Naive thymus-derived CD8-positive, alpha-beta T cell (primary cell): ENCODE measurements at regions not wholly inside any gene's neighbourhood (a gene's known extent, or its start where the extent isn't known, plus 50 kb on each side); places are given as distances from the start of the nearest gene placed in this dataset.

Experiments used
- ATAC-seq, 2 donors: fragments of 150-1000 bp; cut with Tn5 transposase in 1 of 2; sonication (Bioruptor Pico), chemical (Tn5 transposase) in 1 of 2; 1 replicate in 1 of 2; 2 replicates in 1 of 2; pipeline ENCODE4 v1.10.0; 2021; ENCODE audit warnings: mild to moderate bottlenecking in 2 of 2, moderate library complexity in 2 of 2
- POLR2A ChIA-PET: fragments of 350-600 bp; sonication (Branson Sonifier 250); formaldehyde crosslinking; loops from one replicate; lab custom pipeline; 2021; ENCODE audit warnings: antibody characterized with exemption; lab: Charles Lee
- DNase-seq, 10 donors: peaks; one replicate each; pipeline versions ENCODE4 v3.0.0 to v3.0.0-alpha.2; 2020 to 2022
- H3K27ac Mint-ChIP-seq, 10 donors: one replicate each; pipeline ENCODE4 v1.8.0; 2020 to 2022; ENCODE audit warnings: mild to moderate bottlenecking in 10 of 10, mixed read lengths in 10 of 10, moderate library complexity in 4 of 10, inconsistent platforms in 1 of 10
- H3K27me3 Mint-ChIP-seq, 5 donors: one replicate each; pipeline ENCODE4 v1.8.0; 2021 to 2022; ENCODE audit warnings: mixed read lengths in 5 of 5
- H3K36me3 Mint-ChIP-seq, 3 donors: one replicate each; pipeline ENCODE4 v1.8.0; 2020 to 2022; ENCODE audit warnings: mixed read lengths in 3 of 3, mild to moderate bottlenecking in 2 of 3, inconsistent platforms in 1 of 3
- H3K4me1 Mint-ChIP-seq, 4 donors: one replicate each; pipeline ENCODE4 v1.8.0; 2021 to 2022; ENCODE audit warnings: mixed read lengths in 4 of 4
- H3K4me3 Mint-ChIP-seq, 10 donors: one replicate each; pipeline ENCODE4 v1.8.0; 2020 to 2022; ENCODE audit warnings: mild to moderate bottlenecking in 10 of 10, mixed read lengths in 10 of 10, moderate library complexity in 6 of 10, inconsistent platforms in 1 of 10
- H3K9me3 Mint-ChIP-seq, 9 donors: one replicate each; pipeline ENCODE4 v1.8.0; 2020 to 2022; ENCODE audit warnings: mixed read lengths in 9 of 9, mild to moderate bottlenecking in 3 of 9, inconsistent platforms in 1 of 9, moderate library complexity in 1 of 9

DNA sequence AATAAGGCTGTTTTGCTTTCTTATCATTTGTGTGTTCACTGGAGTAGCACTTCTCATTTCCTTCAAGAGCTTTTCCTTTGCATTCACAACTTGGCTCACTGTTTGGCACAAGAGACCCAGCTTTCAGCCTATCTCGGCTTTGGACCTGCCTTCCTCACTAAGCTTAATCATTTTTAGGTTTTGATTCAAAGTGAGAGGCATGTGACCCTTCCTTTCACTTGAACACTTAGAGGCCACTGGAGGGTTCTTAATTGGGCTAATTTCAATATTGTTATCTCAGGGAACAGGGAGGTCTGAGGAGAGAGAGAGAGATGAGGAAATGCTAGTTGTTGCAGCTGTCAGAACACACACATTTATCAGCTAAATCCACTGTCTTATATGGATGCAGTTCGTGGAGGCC is 82.9 kb upstream of the SCAF8 start:
- H3K36me3 Mint-ChIP-seq = no peaks in the 10 kb centered on the region
- no peaks in the 10 kb centered on the region for H3K4me1 Mint-ChIP-seq
- no peaks in the 10 kb centered on the region for H3K9me3 Mint-ChIP-seq
- DNase-seq = no peak
- no peak overlapping the region for H3K27ac Mint-ChIP-seq
- POLR2A ChIA-PET = no interaction called here
- H3K4me3 Mint-ChIP-seq = no peak overlapping the region
- no peaks in the 10 kb centered on the region for H3K27me3 Mint-ChIP-seq
- ATAC-seq = no peak

DNA sequence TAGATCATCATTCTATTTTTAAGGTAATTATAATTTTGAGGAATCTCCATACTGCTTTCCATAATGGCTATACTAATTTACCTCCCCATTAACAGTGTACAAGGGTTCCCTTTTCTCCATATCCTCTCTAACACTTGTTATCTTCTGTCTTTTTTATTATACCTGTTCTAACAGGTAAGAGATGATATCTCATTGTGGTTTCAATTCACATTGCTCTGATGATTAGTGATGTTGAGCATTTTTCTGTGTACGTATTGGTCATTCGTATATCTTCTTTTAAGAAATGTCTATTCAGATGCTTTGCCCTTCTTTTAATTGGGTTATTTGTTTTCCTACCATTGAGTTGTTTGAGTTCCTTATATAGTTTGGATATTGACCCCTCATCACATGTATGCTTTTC is 81.6 kb upstream of the SCAF8 start:
- Mint-ChIP-seq H3K27me3 (no peaks in the 10 kb centered on the region), H3K4me1 (no peaks in the 10 kb centered on the region), H3K36me3 (no peaks in the 10 kb centered on the region), H3K27ac (no peak overlapping the region), H3K4me3 (no peak overlapping the region), H3K9me3 (no peaks in the 10 kb centered on the region)
- POLR2A ChIA-PET = no interaction called here
- DNase-seq = no peak
- no peak for ATAC-seq

DNA sequence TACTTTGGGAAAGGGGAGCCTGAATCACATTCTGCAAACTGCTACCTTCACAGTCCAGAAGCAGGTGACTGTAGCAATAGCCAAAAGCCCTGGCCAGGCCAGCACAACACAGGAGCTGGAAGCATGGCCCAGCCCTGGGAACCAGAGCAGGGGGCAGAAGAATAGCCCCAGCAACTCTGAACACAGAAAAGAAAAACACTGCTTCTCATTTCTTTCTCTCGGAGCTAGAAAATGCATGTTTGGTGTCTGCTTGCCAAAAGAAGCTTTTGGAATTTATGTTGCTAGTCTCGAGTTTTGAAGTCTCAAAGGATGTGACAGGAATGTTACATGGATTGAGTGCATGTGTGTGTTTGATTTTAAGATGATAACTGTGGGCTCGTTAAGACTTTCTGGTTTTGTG is 79.8 kb upstream of the SCAF8 start:
- H3K27ac Mint-ChIP-seq = no peak overlapping the region
- POLR2A ChIA-PET = no interaction called here
- no peaks in the 10 kb centered on the region for H3K4me1 Mint-ChIP-seq
- H3K4me3 Mint-ChIP-seq = no peak overlapping the region
- peaks cover 0 to 5% (median 2%) of the 10 kb centered on the region in 5 donors for H3K27me3 Mint-ChIP-seq
- ATAC-seq (no peak), DNase-seq (no peak)
- H3K9me3 Mint-ChIP-seq = no peaks in the 10 kb centered on the region
- no peaks in the 10 kb centered on the region for H3K36me3 Mint-ChIP-seq

DNA sequence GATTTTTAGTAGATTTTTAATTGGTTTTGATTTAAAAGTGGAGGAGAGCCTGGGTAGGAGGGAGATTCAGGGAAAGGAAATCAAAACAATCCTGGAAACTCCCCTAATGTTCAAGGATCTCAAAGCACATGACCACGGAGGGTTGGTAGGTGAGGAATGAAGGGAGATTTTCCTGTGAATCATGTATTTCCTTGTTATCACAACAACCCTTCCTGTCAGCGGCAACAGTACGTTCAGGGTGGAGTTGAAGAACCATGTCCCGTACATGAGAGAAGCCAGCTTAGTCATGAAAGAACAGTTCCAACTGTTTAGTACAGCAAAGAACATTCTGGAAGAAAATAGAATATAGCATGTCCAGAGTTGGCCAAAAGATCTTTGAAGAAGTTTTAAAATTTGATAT is 79.4 kb upstream of the SCAF8 start:
- H3K4me1 Mint-ChIP-seq = no peaks in the 10 kb centered on the region
- H3K36me3 Mint-ChIP-seq = no peaks in the 10 kb centered on the region
- ATAC-seq (no peak), DNase-seq (no peak)
- POLR2A ChIA-PET = no interaction called here
- no peak overlapping the region for H3K4me3 Mint-ChIP-seq
- peaks cover 0 to 6% (median 2%) of the 10 kb centered on the region in 5 donors for H3K27me3 Mint-ChIP-seq
- no peak overlapping the region for H3K27ac Mint-ChIP-seq
- H3K9me3 Mint-ChIP-seq = no peaks in the 10 kb centered on the region

DNA sequence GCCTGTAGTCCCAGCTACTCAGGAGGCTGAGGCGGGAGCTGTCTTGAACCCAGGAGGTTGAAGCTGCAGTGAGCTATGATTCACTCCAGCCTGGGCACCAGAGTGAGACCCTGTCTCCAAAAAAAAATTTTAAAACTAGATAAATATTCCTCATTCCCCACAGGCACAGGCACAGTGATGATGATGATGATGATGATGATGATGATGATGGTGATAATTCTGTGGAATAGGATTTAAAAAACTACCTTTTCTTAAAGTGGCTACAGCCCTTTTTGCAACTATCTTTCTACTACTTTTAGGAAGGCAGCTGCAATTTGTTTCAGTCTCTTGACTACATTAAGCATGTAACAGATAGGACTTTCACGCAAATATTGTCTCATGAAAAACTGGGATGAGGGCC is 76.6 kb upstream of the SCAF8 start:
- no peak for ATAC-seq

DNA sequence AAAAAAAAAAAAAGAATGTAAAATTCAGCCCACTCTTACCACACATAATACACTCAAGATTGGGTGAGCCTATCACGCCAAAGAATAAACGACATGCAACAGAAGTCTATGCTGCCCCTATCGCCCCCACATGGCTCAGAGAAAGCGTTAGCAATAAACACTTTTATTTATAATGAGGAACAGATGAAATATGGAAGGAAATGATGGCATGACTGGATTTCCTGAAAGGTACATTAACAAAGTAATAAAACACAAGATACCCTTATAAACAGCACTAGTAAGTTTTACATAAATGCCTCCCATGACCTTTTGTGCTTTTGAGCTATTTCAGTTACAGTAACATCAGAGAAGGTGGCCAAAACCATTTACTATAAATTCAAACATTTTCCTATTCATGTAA is 71.4 kb upstream of the SCAF8 start:
- Mint-ChIP-seq H3K27ac (no peak overlapping the region), H3K4me1 (no peaks in the 10 kb centered on the region), H3K27me3 (peaks cover 0 to 8% (median 2%) of the 10 kb centered on the region in 5 donors), H3K9me3 (no peaks in the 10 kb centered on the region), H3K4me3 (no peak overlapping the region), H3K36me3 (no peaks in the 10 kb centered on the region)
- ATAC-seq (no peak), DNase-seq (no peak)
- POLR2A ChIA-PET = no interaction called here

More for the DNA sequence above, 76.6 kb upstream of the SCAF8 start:
- H3K4me1 Mint-ChIP-seq = no peaks in the 10 kb centered on the region
- no peak overlapping the region for H3K27ac Mint-ChIP-seq
- no peak for DNase-seq
- POLR2A ChIA-PET = no interaction called here
- H3K27me3 Mint-ChIP-seq = peaks cover 0 to 6% (median 2%) of the 10 kb centered on the region in 5 donors
- no peaks in the 10 kb centered on the region for H3K9me3 Mint-ChIP-seq
- no peak overlapping the region for H3K4me3 Mint-ChIP-seq
- no peaks in the 10 kb centered on the region for H3K36me3 Mint-ChIP-seq

DNA sequence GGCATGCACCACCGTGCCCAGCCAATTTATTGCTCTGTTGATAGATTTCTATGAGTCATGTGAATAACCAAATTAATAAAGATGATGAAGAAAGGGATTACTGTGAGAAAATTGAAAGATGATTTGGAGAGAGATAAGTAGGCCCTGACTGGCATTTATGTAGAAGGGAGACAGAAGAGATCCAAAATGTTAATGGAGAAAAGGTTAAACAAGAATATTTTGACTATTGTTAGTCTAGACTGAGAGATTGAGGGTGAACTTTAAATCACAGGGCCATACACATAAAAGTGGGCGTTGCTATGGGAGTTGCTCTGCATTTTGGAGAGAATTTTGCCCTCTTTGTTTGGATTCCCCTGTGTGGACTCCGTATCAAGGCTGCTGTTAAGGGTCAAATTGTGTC is 68.9 kb upstream of the SCAF8 start:
- H3K36me3 Mint-ChIP-seq = no peaks in the 10 kb centered on the region
- peaks cover 0 to 6% (median 0%) of the 10 kb centered on the region in 5 donors for H3K27me3 Mint-ChIP-seq
- no peak overlapping the region for H3K4me3 Mint-ChIP-seq
- H3K9me3 Mint-ChIP-seq = no peaks in the 10 kb centered on the region
- ATAC-seq (no peak), DNase-seq (no peak)
- H3K4me1 Mint-ChIP-seq = no peaks in the 10 kb centered on the region
- H3K27ac Mint-ChIP-seq = no peak overlapping the region
- POLR2A ChIA-PET = no interaction called here

DNA sequence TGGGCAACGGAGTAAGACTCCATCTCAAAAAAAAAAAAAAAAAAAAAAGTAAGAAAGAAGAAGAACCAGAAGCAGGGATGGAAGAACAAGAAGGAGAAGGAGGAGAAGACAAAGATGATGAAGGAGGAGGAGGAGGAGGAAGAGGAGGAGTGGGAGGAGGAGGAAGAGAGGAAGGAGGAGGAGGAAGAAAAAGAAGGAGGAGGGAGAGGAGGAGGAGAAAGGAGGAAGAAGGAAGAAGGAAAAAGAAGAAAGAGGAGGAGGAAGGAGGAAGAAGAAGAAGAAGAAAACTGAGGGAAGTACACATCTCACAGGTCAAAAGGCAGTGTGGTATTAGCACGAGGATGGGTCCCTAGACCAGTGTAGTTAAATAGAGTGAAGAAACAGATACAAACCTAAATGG is 65.1 kb upstream of the SCAF8 start:
- no peaks in the 10 kb centered on the region for H3K9me3 Mint-ChIP-seq
- H3K27me3 Mint-ChIP-seq = peaks cover 0 to 2% (median 0%) of the 10 kb centered on the region in 5 donors
- POLR2A ChIA-PET = no interaction called here
- no peaks in the 10 kb centered on the region for H3K4me1 Mint-ChIP-seq
- no peaks in the 10 kb centered on the region for H3K36me3 Mint-ChIP-seq
- ATAC-seq (no peak), DNase-seq (no peak)
- no peak overlapping the region for H3K27ac Mint-ChIP-seq
- H3K4me3 Mint-ChIP-seq = no peak overlapping the region

DNA sequence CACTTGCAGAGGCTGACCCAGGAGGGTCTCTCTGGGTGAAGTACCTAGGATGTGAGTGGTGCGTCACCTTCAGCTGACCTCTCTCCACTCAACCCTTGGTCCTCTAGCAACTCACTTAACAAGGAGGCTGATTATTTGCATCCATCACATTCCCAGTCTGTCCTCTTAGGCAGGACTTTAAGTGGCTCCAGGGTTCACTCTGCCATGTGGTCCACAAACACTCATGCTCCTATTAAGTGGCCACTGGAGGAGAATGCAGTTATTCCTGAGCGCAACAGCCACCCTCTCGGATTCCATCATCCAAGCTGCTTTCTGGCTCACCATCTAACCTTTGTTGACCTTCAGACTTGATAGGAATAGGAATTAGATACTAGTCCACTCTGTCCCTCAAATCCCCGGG is 61.1 kb upstream of the SCAF8 start:
- no peak overlapping the region for H3K4me3 Mint-ChIP-seq
- POLR2A ChIA-PET = no interaction called here
- ATAC-seq (no peak), DNase-seq (no peak)
- H3K36me3 Mint-ChIP-seq = no peaks in the 10 kb centered on the region
- H3K27me3 Mint-ChIP-seq = no peaks in the 10 kb centered on the region
- H3K4me1 Mint-ChIP-seq = no peaks in the 10 kb centered on the region
- H3K27ac Mint-ChIP-seq = peak overlapping the region in 1 of 10 donors; percentile 22
- no peaks in the 10 kb centered on the region for H3K9me3 Mint-ChIP-seq

DNA sequence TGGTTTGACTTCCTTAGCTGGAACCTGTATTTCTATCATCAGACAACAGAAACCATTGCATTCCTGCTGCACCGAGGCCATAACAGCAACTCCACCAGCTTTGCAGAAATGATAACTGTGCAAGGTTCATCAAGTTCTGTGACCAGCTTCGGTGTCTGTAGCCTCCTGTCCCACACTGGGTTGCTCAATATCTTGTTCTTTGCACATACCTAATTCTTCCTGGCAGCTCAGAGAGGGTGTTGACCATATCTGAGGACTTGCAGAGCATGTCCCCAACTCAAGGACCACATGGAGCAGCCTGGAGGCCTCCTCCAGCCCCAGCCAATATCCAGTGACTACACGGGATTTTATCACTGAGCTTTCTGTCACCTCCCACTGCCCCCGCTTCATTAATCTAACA is 59.3 kb upstream of the SCAF8 start:
- H3K27me3 Mint-ChIP-seq = no peaks in the 10 kb centered on the region
- peak overlapping the region in 1 of 10 donors; percentile 33 for H3K27ac Mint-ChIP-seq
- H3K9me3 Mint-ChIP-seq = no peaks in the 10 kb centered on the region
- H3K4me1 Mint-ChIP-seq = no peaks in the 10 kb centered on the region
- no peak for ATAC-seq
- H3K36me3 Mint-ChIP-seq = no peaks in the 10 kb centered on the region
- no peak overlapping the region for H3K4me3 Mint-ChIP-seq
- POLR2A ChIA-PET = no interaction called here
- DNase-seq = no peak

DNA sequence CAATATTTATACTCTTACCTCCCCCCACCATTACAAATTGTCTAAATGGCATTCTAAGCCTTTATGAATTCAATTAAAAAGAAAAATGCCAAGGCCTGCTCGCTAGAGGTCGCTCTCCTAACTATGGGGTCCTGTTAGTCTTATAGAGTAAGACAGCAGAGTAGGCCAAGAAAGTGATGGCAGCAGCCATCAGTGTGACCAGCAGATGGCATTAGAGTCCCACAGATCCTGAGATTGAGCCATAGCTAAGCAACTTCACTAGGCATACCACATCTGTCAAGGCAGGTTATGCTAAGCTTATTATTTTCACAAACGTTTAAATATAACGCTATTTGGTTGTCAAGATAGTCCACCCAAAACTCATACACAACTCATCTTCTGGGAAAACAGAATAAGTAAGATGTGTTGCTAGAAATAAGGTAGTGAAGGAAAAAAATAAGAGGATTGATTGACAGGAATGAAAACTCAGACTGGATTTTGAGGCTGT is 57.6 kb upstream of the SCAF8 start:
- ATAC-seq (peak; percentile 100), DNase-seq (peak; percentile 67 to 91 (median 85))
- POLR2A ChIA-PET = interaction anchor here (1.1 kb wide), 1 partner anchor 127 kb away, joined by 4 read pairs; no protein-coding TSS in a partner anchor
- H3K4me3 Mint-ChIP-seq = no peak overlapping the region
- H3K4me1 Mint-ChIP-seq = no peaks in the 10 kb centered on the region
- H3K27ac Mint-ChIP-seq = no peak overlapping the region
- no peaks in the 10 kb centered on the region for H3K9me3 Mint-ChIP-seq
- H3K36me3 Mint-ChIP-seq = no peaks in the 10 kb centered on the region
- no peaks in the 10 kb centered on the region for H3K27me3 Mint-ChIP-seq

DNA sequence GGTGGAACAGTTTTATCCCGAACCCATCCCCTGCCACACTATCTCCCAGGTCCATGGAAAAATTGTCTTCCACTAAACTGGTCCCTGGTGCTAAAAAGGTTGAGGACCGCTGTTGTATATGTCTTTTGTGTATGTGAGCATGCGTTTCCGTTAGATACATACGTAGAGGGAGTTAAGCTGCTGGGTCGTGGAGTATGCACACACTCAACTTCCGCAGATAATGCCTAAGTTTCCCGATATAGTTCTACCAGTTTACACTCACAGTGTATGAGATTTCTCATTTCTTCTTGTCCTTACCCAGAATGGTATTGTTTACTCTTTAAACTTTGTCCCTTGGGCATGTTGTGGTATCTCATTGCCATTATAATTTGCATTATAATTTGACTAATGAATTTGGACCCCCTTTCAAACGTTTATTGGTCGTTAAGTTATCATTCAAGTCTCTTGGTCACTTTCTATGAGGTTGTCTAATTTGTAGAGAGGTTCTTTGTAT is 50.5 kb upstream of the SCAF8 start:
- POLR2A ChIA-PET = no interaction called here
- no peaks in the 10 kb centered on the region for H3K36me3 Mint-ChIP-seq

More for the DNA sequence above, 50.5 kb upstream of the SCAF8 start:
- H3K4me1 Mint-ChIP-seq = peaks cover 6 to 11% (median 10%) of the 10 kb centered on the region in 4 donors
- DNase-seq = no peak
- no peaks in the 10 kb centered on the region for H3K27me3 Mint-ChIP-seq
- H3K27ac Mint-ChIP-seq = no peak overlapping the region
- H3K9me3 Mint-ChIP-seq = peaks cover 0 to 2% (median 0%) of the 10 kb centered on the region in 9 donors
- no peak for ATAC-seq
- H3K4me3 Mint-ChIP-seq = no peak overlapping the region
